H1 (cell line): ENCODE measurements at regions not wholly inside any gene's neighbourhood (a gene's known extent, or its start where the extent isn't known, plus 50 kb on each side); places are given as distances from the start of the nearest gene placed in this dataset.

Source experiments
- CBX5 ChIP-seq: fragments of 300-800, 300-1000 bp; sonication (generic); IDR thresholded peaks from 2 replicates; pipeline ENCODE4 v1.7.1; 2016; ENCODE audit warnings: antibody characterized with exemption, low read length, low read depth
- GABPA ChIP-seq: IDR thresholded peaks from 2 replicates; pipeline ENCODE4 v1.6.1; 2011; ENCODE audit warnings: mild to moderate bottlenecking, low read length, moderate library complexity, borderline replicate concordance; ENCODE audit not compliant: insufficient read depth
- RFX5 ChIP-seq: IDR thresholded peaks from 2 replicates; pipeline ENCODE4 v1.6.1; 2011; ENCODE audit warnings: low read depth, low read length, improper control_type of control experiment, borderline replicate concordance
- SIN3A ChIP-seq, 2 experiments: IDR thresholded peaks in 1 of 2; conservative IDR thresholded peaks in 1 of 2; 2 replicates each; pipeline ENCODE4 v1.6.1; 2011 to 2012; ENCODE audit warnings: low read length in 2 of 2, improper control_type of control experiment in 1 of 2, low read depth in 1 of 2, mild to moderate bottlenecking in 1 of 2
- SP1 ChIP-seq: IDR thresholded peaks from 2 replicates; pipeline ENCODE4 v1.6.1; 2011; ENCODE audit warnings: low read depth, low read length
- SRF ChIP-seq: IDR thresholded peaks from 2 replicates; pipeline ENCODE4 v1.6.1; 2011; ENCODE audit warnings: mild to moderate bottlenecking, low read depth, low read length, moderate library complexity
- TAF7 ChIP-seq: optimal IDR thresholded peaks from 2 replicates; pipeline ENCODE3; 2011; ENCODE audit warnings: low read depth, mild to moderate bottlenecking, inconsistent platforms, low read length, moderate library complexity, borderline replicate concordance
- TF ChIP-seq, protein P1 (sequence below): fragments of 300-600 bp; sonication (generic); IDR thresholded peaks from 2 replicates; pipeline ENCODE4 v1.7.1; 2012; ENCODE audit warnings: low read length, moderate library complexity, mild to moderate bottlenecking, inconsistent platforms; ENCODE audit not compliant: insufficient replicate concordance
- TF ChIP-seq, protein P2 (sequence below): IDR thresholded peaks from 2 replicates; pipeline ENCODE4 v1.6.1; 2011; ENCODE audit warnings: low read depth, mild to moderate bottlenecking, low read length; ENCODE audit not compliant: insufficient read depth

DNA sequence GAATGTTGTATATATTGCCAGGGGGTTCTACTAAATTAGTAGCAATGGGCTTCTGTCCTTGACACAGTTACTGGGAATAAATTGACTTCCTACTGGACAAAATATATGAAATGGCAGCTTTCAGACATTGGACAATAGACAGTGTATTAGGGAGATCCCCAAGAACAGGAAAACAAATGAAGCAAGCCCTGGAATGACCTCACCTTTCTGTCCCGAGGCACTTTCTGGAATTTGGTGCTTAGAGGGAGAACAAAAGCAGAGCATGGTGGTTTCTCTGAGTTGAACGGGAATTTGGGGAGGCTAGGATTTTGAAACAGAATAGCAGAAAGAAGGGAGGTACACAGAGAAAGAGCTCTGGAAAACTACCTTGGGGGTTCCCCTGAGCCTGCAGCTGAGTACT, 187.7 kb upstream of the MAGEB2 start (continued):
- TF ChIP-seq, protein P1, sequence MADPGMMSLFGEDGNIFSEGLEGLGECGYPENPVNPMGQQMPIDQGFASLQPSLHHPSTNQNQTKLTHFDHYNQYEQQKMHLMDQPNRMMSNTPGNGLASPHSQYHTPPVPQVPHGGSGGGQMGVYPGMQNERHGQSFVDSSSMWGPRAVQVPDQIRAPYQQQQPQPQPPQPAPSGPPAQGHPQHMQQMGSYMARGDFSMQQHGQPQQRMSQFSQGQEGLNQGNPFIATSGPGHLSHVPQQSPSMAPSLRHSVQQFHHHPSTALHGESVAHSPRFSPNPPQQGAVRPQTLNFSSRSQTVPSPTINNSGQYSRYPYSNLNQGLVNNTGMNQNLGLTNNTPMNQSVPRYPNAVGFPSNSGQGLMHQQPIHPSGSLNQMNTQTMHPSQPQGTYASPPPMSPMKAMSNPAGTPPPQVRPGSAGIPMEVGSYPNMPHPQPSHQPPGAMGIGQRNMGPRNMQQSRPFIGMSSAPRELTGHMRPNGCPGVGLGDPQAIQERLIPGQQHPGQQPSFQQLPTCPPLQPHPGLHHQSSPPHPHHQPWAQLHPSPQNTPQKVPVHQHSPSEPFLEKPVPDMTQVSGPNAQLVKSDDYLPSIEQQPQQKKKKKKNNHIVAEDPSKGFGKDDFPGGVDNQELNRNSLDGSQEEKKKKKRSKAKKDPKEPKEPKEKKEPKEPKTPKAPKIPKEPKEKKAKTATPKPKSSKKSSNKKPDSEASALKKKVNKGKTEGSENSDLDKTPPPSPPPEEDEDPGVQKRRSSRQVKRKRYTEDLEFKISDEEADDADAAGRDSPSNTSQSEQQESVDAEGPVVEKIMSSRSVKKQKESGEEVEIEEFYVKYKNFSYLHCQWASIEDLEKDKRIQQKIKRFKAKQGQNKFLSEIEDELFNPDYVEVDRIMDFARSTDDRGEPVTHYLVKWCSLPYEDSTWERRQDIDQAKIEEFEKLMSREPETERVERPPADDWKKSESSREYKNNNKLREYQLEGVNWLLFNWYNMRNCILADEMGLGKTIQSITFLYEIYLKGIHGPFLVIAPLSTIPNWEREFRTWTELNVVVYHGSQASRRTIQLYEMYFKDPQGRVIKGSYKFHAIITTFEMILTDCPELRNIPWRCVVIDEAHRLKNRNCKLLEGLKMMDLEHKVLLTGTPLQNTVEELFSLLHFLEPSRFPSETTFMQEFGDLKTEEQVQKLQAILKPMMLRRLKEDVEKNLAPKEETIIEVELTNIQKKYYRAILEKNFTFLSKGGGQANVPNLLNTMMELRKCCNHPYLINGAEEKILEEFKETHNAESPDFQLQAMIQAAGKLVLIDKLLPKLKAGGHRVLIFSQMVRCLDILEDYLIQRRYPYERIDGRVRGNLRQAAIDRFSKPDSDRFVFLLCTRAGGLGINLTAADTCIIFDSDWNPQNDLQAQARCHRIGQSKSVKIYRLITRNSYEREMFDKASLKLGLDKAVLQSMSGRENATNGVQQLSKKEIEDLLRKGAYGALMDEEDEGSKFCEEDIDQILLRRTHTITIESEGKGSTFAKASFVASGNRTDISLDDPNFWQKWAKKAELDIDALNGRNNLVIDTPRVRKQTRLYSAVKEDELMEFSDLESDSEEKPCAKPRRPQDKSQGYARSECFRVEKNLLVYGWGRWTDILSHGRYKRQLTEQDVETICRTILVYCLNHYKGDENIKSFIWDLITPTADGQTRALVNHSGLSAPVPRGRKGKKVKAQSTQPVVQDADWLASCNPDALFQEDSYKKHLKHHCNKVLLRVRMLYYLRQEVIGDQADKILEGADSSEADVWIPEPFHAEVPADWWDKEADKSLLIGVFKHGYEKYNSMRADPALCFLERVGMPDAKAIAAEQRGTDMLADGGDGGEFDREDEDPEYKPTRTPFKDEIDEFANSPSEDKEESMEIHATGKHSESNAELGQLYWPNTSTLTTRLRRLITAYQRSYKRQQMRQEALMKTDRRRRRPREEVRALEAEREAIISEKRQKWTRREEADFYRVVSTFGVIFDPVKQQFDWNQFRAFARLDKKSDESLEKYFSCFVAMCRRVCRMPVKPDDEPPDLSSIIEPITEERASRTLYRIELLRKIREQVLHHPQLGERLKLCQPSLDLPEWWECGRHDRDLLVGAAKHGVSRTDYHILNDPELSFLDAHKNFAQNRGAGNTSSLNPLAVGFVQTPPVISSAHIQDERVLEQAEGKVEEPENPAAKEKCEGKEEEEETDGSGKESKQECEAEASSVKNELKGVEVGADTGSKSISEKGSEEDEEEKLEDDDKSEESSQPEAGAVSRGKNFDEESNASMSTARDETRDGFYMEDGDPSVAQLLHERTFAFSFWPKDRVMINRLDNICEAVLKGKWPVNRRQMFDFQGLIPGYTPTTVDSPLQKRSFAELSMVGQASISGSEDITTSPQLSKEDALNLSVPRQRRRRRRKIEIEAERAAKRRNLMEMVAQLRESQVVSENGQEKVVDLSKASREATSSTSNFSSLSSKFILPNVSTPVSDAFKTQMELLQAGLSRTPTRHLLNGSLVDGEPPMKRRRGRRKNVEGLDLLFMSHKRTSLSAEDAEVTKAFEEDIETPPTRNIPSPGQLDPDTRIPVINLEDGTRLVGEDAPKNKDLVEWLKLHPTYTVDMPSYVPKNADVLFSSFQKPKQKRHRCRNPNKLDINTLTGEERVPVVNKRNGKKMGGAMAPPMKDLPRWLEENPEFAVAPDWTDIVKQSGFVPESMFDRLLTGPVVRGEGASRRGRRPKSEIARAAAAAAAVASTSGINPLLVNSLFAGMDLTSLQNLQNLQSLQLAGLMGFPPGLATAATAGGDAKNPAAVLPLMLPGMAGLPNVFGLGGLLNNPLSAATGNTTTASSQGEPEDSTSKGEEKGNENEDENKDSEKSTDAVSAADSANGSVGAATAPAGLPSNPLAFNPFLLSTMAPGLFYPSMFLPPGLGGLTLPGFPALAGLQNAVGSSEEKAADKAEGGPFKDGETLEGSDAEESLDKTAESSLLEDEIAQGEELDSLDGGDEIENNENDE, result no peak
- TF ChIP-seq RFX5 (no peak), SP1 (no peak), SRF (no peak), SIN3A (conservative IDR thresholded peaks at IDR 0.05 in 1 of 2, IDR thresholded peaks at IDR 0.05 in 1 of 2; ENCODE audit: low read depth in 1 of 2, low read length in 2 of 2) (no peak), GABPA (no peak), TAF7 (no peak), CBX5 (no peak)
- TF ChIP-seq, protein P2, sequence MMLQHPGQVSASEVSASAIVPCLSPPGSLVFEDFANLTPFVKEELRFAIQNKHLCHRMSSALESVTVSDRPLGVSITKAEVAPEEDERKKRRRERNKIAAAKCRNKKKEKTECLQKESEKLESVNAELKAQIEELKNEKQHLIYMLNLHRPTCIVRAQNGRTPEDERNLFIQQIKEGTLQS, result no peak
